ENCODE measurements at regions not wholly inside any gene's neighbourhood (a gene's known extent, or its start where the extent isn't known, plus 50 kb on each side); places are given as distances from the start of the nearest gene placed in this dataset.

GRCh38 chr6:66788579-66788978 is 1081.6 kb upstream of the EYS start:
- no peak for DNase-seq (ENCODE audit: low spot score)

GRCh38 chr6:66772800-66773199 is 1065.8 kb upstream of the EYS start:
- DNase-seq (ENCODE audit: low spot score): no peak

- no peak for DNase-seq (ENCODE audit: low spot score)
Measured at GRCh38 chr6:66771626-66772025, 1064.6 kb upstream of the EYS start.

- DNase-seq (ENCODE audit: low spot score): no peak
Measured at GRCh38 chr6:66751630-66752029, 1044.6 kb upstream of the EYS start.

- DNase-seq (ENCODE audit: low spot score): no peak
Measured at GRCh38 chr6:66740346-66740745, 1033.3 kb upstream of the EYS start.

GRCh38 chr6:66735106-66735890 is 1028.3 kb upstream of the EYS start:
- no peak for DNase-seq (ENCODE audit: low spot score)

GRCh38 chr6:66731310-66731709 is 1024.3 kb upstream of the EYS start:
- DNase-seq (ENCODE audit: low spot score): no peak

GRCh38 chr6:66725670-66726069 is 1018.6 kb upstream of the EYS start:
- DNase-seq (ENCODE audit: low spot score): no peak

- DNase-seq (ENCODE audit: low spot score): no peak
Measured at GRCh38 chr6:66717801-66718200, 1010.8 kb upstream of the EYS start.

- no peak for DNase-seq (ENCODE audit: low spot score)
Measured at GRCh38 chr6:66699385-66699784, 992.4 kb upstream of the EYS start.

- DNase-seq (ENCODE audit: low spot score): no peak
Measured at GRCh38 chr6:66689608-66690007, 982.6 kb upstream of the EYS start.

GRCh38 chr6:66687611-66688140 is 980.6 kb upstream of the EYS start:
- DNase-seq (ENCODE audit: low spot score): no peak

GRCh38 chr6:66675906-66676305 is 968.9 kb upstream of the EYS start:
- DNase-seq (ENCODE audit: low spot score): no peak

GRCh38 chr6:66664112-66664511 is 957.1 kb upstream of the EYS start:
- no peak for DNase-seq (ENCODE audit: low spot score)

- no peak for DNase-seq (ENCODE audit: low spot score)
Measured at GRCh38 chr6:66662721-66663507, 955.9 kb upstream of the EYS start.

GRCh38 chr6:66662196-66662595 is 955.2 kb upstream of the EYS start:
- DNase-seq (ENCODE audit: low spot score): no peak

- DNase-seq (ENCODE audit: low spot score): no peak
Measured at GRCh38 chr6:66655420-66655819, 948.4 kb upstream of the EYS start.

GRCh38 chr6:66638518-66638917 is 931.5 kb upstream of the EYS start:
- no peak for DNase-seq (ENCODE audit: low spot score)

GRCh38 chr6:66638099-66638498 is 931.1 kb upstream of the EYS start:
- no peak for DNase-seq (ENCODE audit: low spot score)

- DNase-seq (ENCODE audit: low spot score): no peak
Measured at GRCh38 chr6:66628917-66629316, 921.9 kb upstream of the EYS start.

GRCh38 chr6:66623050-66623449 is 916.0 kb upstream of the EYS start:
- no peak for DNase-seq (ENCODE audit: low spot score)

- no peak for DNase-seq (ENCODE audit: low spot score)
Measured at GRCh38 chr6:66605971-66606370, 898.9 kb upstream of the EYS start.

GRCh38 chr6:66605011-66605410 is 898.0 kb upstream of the EYS start:
- DNase-seq (ENCODE audit: low spot score): no peak

Measured in HuH-7 (cell line).